GM12878 (cell line): ENCODE measurements at regions not wholly inside any gene's neighbourhood (a gene's known extent, or its start where the extent isn't known, plus 50 kb on each side); places are given as distances from the start of the nearest gene placed in this dataset.

Experiments
- ATAC-seq: fragments of 200-7000 bp; cut with Tn5 transposase; 3 replicates; pipeline ENCODE4 v1.9.1; 2020; ENCODE audit warnings: mild to moderate bottlenecking, moderate library complexity
- BruUV-seq: library from RNA; stranded (reverse); fragments of 400-500 nt; replicated peaks from 2 replicates; lab custom pipeline; 2021; lab: Mats Ljungman, UMichigan
- CTCF ChIA-PET: fragments of 300-600 bp; sonication (Branson Sonifier 250); formaldehyde crosslinking; extraction: SDS; loops from one replicate; lab custom pipeline; 2021; ENCODE audit warnings: inconsistent platforms; lab: Yijun Ruan, JAX
- POLR2A ChIA-PET: fragments of 350-600 bp; formaldehyde crosslinking; extraction: SDS; loops from one replicate; lab custom pipeline; 2021; ENCODE audit warnings: inconsistent platforms; lab: Charles Lee
- RAD21 ChIA-PET: fragments of 300-600 bp; sonication (Branson Sonifier 250); formaldehyde crosslinking; loops from one replicate; lab custom pipeline; 2023; ENCODE audit warnings: antibody characterized with exemption; ENCODE audit not compliant: unreplicated experiment; lab: Charles Lee
- SMC1A ChIA-PET: fragments of 300-600 bp; sonication (Branson Sonifier 250); formaldehyde crosslinking; loops from one replicate; lab custom pipeline; 2023; ENCODE audit not compliant: unreplicated experiment, uncharacterized antibody; lab: Charles Lee
- DNase-seq: peaks from one replicate; pipeline ENCODE4 v3.0.0-alpha.2; 2011; ENCODE audit warnings: low read depth, low spot score
- FAIRE-seq: peaks from 3 replicates; lab custom pipeline; 2011; peaks lifted over from hg19 to GRCh38; lab: Jason Lieb, UNC
- H2AFZ ChIP-seq: 2 replicates; pipeline ENCODE4 v1.6.0; 2011; ENCODE audit warnings: low read depth, low read length, control low read depth; ENCODE audit not compliant: control insufficient read depth
- H3K27ac ChIP-seq: 2 replicates; pipeline ENCODE4 v1.5.1; 2011; ENCODE audit warnings: control low read depth; ENCODE audit not compliant: control insufficient read depth, insufficient read depth
- H3K27me3 ChIP-seq, 2 experiments: replicated peaks in 1 of 2; 2 replicates each; pipeline versions ENCODE4 v1.6.0 to v1.6.1; 2011; ENCODE audit warnings: low read length in 1 of 2; ENCODE audit not compliant: control insufficient read depth in 2 of 2, insufficient read depth in 2 of 2
- H3K36me3 ChIP-seq, 2 experiments: 2 replicates each; pipeline ENCODE4 v1.5.1; 2011; ENCODE audit warnings: low read length in 1 of 2; ENCODE audit not compliant: control insufficient read depth in 2 of 2, insufficient read depth in 2 of 2
- H3K4me1 ChIP-seq: 2 replicates; pipeline ENCODE4 v1.6.1; 2011; ENCODE audit warnings: mild to moderate bottlenecking, low read length, moderate library complexity, mixed read lengths; ENCODE audit not compliant: control insufficient read depth, insufficient read depth
- H3K4me2 ChIP-seq: 2 replicates; pipeline ENCODE4 v1.6.0; 2011; ENCODE audit warnings: control low read depth; ENCODE audit not compliant: control insufficient read depth, insufficient read depth
- H3K4me3 ChIP-seq: fragments of 200-600 bp; sonication (generic); 2 replicates; pipeline ENCODE4 v1.5.1; 2016
- H3K79me2 ChIP-seq: 2 replicates; pipeline ENCODE4 v1.6.0; 2011; ENCODE audit warnings: low read length; ENCODE audit not compliant: control insufficient read depth, insufficient read depth
- H3K9ac ChIP-seq: 2 replicates; pipeline ENCODE4 v1.8.0; 2011; ENCODE audit warnings: low read length, control low read depth, mixed read lengths; ENCODE audit not compliant: control insufficient read depth, insufficient read depth
- H3K9me3 ChIP-seq: replicated peaks from 3 replicates; pipeline ENCODE4 v1.5.1; 2011; ENCODE audit warnings: mild to moderate bottlenecking, low read length; ENCODE audit not compliant: control insufficient read depth, insufficient read depth
- H4K20me1 ChIP-seq: 2 replicates; pipeline ENCODE4 v1.6.0; 2011; ENCODE audit not compliant: control insufficient read depth, insufficient read depth
- CREM ChIP-seq: IDR thresholded peaks from 2 replicates; pipeline ENCODE4 v1.6.1; 2014; ENCODE audit warnings: antibody characterized with exemption, low read depth
- ETV6 ChIP-seq, 2 experiments: fragments of 450-650 bp in 1 of 2; IDR thresholded peaks in 1 of 2; conservative IDR thresholded peaks in 1 of 2; 2 replicates each; pipeline ENCODE4 v1.6.1; 2014; ENCODE audit warnings: antibody characterized with exemption in 1 of 2, borderline replicate concordance in 1 of 2, low read depth in 1 of 2, mild to moderate bottlenecking in 1 of 2, moderate library complexity in 1 of 2
- EZH2 ChIP-seq: IDR thresholded peaks from 2 replicates; pipeline ENCODE4 v1.6.1; 2012; ENCODE audit warnings: low read depth, mild to moderate bottlenecking, control low read depth, inconsistent platforms, low read length, borderline replicate concordance; ENCODE audit not compliant: control insufficient read depth
- MEF2B ChIP-seq: fragments of 450-650 bp; IDR thresholded peaks from 2 replicates; pipeline ENCODE4 v1.6.1; 2018; ENCODE audit warnings: mild to moderate bottlenecking, moderate library complexity; ENCODE audit not compliant: partially characterized antibody, poor library complexity, severe bottlenecking
- NFIC ChIP-seq: IDR thresholded peaks from 2 replicates; pipeline ENCODE4 v1.6.1; 2012; ENCODE audit warnings: low read depth, mild to moderate bottlenecking, inconsistent platforms, low read length, moderate library complexity
- RCOR1 ChIP-seq: conservative IDR thresholded peaks from 2 replicates; pipeline ENCODE4 v1.6.1; 2012; ENCODE audit warnings: low read depth, low read length, improper control_type of control experiment
- SMARCA5 ChIP-seq: fragments of 450-650 bp; IDR thresholded peaks from 2 replicates; pipeline ENCODE4 v1.6.1; 2017; ENCODE audit warnings: mild to moderate bottlenecking
- WGBS: methylation state at CpG from one replicate; pipeline ENCODE4 v1.1.6; 2016; ENCODE audit warnings: low lambda C conversion rate; ENCODE audit not compliant: insufficient replicate concordance, insufficient coverage; ENCODE audit errors: missing lambda C conversion rate; 5-methylcytosine and 5-hydroxymethylcytosine counted together
- in situ Hi-C: fragments of 300-500 bp; cut with MboI; formaldehyde crosslinking; loops from 9 replicates; pipeline ENCODE4 v1.14.3; 2018; ENCODE audit warnings: mixed read lengths
- intact Hi-C: fragments of 100-400 bp; cut with micrococcal nuclease; formaldehyde crosslinking; loops from one replicate; pipeline ENCODE4 v1.14.2; 2022; ENCODE audit not compliant: unreplicated experiment
- TF ChIP-seq, protein P1 (sequence below): fragments of 450-650 bp; IDR thresholded peaks from 2 replicates; pipeline ENCODE4 v1.6.1; 2017; ENCODE audit warnings: mild to moderate bottlenecking, low read depth, inconsistent platforms; ENCODE audit not compliant: poor library complexity, severe bottlenecking
- TF ChIP-seq, protein P2 (sequence below): IDR thresholded peaks from 2 replicates; pipeline ENCODE4 v1.6.1; 2012; ENCODE audit warnings: low read depth, low read length, improper control_type of control experiment
- TF ChIP-seq, protein P3 (sequence below): IDR thresholded peaks from 2 replicates; pipeline ENCODE4 v1.6.1; 2012; ENCODE audit warnings: improper control_type of control experiment, low read depth, low read length; ENCODE audit not compliant: insufficient replicate concordance
- TF ChIP-seq, protein P4 (sequence below): fragments of 450-650 bp; IDR thresholded peaks from 2 replicates; pipeline ENCODE4 v1.6.1; 2016; ENCODE audit warnings: mild to moderate bottlenecking
- TF ChIP-seq, protein P5 (sequence below): fragments of 450-650 bp; IDR thresholded peaks from 2 replicates; pipeline ENCODE4 v1.6.1; 2014; ENCODE audit warnings: mild to moderate bottlenecking

DNA sequence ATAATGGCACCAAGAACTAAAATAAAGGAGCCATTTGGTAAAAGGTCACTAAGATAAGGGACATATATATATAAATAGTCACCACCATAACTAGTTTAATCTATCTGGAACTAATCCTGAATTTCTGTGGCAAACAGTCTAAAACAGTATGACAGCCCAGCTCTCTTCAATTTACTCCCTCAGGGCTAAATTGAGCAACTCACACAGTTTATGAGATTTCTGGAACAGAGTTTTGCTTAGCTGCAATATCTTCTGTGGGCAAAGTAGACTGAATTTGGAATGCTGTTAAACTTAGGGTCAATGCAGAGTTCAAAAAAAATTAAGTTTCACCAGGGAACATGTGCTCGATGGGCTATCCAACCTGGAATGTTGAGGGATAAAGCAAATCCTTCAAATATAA, 70.1 kb upstream of the VEPH1 start:
- ChIA-PET CTCF (interaction anchor here (0.9 to 4.7 kb wide), 23 partner anchors 10 to 1191 kb away, joined by 3 to 181 read pairs (median 5); no protein-coding TSS in a partner anchor), POLR2A (no interaction called here), RAD21 (interaction anchor here (1.2 to 3.1 kb wide), 3 partner anchors 30 to 44 kb away, joined by 3 to 56 read pairs (median 3); no protein-coding TSS in a partner anchor), SMC1A (interaction anchor here (0.5 to 3.4 kb wide), 9 partner anchors 8 to 1424 kb away, joined by 3 to 78 read pairs (median 4); no protein-coding TSS in a partner anchor)
- no peak overlapping the region for H3K27ac ChIP-seq
- ATAC-seq (no peak), DNase-seq (no peak), FAIRE-seq (no peak)
- H3K4me1 ChIP-seq, result no peaks in the 10 kb centered on the region
- in situ Hi-C loops (no loop called here), intact Hi-C loops (no loop called here)
- 14% methylated on average over 1 of the region's 1 CpG for WGBS
- no peak overlapping the region for H2AFZ ChIP-seq
- H4K20me1 ChIP-seq, result no peaks in the 10 kb centered on the region
- no TSS peak for BruUV-seq
- H3K36me3 ChIP-seq, result no peaks in the 10 kb centered on the region
- H3K9ac ChIP-seq, result no peak overlapping the region
- peaks cover 0 to 3% of the 10 kb centered on the region in 2 experiments; a peak in 1 of 4 replicates for H3K27me3 ChIP-seq
- no peak overlapping the region for H3K4me2 ChIP-seq
- H3K79me2 ChIP-seq, result no peaks in the 10 kb centered on the region
- H3K4me3 ChIP-seq, result no peak overlapping the region
- no peaks in the 10 kb centered on the region for H3K9me3 ChIP-seq
- no peak for TF ChIP-seq ETV6 (conservative IDR thresholded peaks at IDR 0.05 in 1 of 2, IDR thresholded peaks at IDR 0.05 in 1 of 2; ENCODE audit: borderline replicate concordance in 1 of 2, low read depth in 1 of 2)
- TF ChIP-seq, protein P1, sequence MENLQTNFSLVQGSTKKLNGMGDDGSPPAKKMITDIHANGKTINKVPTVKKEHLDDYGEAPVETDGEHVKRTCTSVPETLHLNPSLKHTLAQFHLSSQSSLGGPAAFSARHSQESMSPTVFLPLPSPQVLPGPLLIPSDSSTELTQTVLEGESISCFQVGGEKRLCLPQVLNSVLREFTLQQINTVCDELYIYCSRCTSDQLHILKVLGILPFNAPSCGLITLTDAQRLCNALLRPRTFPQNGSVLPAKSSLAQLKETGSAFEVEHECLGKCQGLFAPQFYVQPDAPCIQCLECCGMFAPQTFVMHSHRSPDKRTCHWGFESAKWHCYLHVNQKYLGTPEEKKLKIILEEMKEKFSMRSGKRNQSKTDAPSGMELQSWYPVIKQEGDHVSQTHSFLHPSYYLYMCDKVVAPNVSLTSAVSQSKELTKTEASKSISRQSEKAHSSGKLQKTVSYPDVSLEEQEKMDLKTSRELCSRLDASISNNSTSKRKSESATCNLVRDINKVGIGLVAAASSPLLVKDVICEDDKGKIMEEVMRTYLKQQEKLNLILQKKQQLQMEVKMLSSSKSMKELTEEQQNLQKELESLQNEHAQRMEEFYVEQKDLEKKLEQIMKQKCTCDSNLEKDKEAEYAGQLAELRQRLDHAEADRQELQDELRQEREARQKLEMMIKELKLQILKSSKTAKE, result no peak
- TF ChIP-seq, protein P2, sequence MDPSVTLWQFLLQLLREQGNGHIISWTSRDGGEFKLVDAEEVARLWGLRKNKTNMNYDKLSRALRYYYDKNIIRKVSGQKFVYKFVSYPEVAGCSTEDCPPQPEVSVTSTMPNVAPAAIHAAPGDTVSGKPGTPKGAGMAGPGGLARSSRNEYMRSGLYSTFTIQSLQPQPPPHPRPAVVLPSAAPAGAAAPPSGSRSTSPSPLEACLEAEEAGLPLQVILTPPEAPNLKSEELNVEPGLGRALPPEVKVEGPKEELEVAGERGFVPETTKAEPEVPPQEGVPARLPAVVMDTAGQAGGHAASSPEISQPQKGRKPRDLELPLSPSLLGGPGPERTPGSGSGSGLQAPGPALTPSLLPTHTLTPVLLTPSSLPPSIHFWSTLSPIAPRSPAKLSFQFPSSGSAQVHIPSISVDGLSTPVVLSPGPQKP, result no peak
- TF ChIP-seq, protein P3, sequence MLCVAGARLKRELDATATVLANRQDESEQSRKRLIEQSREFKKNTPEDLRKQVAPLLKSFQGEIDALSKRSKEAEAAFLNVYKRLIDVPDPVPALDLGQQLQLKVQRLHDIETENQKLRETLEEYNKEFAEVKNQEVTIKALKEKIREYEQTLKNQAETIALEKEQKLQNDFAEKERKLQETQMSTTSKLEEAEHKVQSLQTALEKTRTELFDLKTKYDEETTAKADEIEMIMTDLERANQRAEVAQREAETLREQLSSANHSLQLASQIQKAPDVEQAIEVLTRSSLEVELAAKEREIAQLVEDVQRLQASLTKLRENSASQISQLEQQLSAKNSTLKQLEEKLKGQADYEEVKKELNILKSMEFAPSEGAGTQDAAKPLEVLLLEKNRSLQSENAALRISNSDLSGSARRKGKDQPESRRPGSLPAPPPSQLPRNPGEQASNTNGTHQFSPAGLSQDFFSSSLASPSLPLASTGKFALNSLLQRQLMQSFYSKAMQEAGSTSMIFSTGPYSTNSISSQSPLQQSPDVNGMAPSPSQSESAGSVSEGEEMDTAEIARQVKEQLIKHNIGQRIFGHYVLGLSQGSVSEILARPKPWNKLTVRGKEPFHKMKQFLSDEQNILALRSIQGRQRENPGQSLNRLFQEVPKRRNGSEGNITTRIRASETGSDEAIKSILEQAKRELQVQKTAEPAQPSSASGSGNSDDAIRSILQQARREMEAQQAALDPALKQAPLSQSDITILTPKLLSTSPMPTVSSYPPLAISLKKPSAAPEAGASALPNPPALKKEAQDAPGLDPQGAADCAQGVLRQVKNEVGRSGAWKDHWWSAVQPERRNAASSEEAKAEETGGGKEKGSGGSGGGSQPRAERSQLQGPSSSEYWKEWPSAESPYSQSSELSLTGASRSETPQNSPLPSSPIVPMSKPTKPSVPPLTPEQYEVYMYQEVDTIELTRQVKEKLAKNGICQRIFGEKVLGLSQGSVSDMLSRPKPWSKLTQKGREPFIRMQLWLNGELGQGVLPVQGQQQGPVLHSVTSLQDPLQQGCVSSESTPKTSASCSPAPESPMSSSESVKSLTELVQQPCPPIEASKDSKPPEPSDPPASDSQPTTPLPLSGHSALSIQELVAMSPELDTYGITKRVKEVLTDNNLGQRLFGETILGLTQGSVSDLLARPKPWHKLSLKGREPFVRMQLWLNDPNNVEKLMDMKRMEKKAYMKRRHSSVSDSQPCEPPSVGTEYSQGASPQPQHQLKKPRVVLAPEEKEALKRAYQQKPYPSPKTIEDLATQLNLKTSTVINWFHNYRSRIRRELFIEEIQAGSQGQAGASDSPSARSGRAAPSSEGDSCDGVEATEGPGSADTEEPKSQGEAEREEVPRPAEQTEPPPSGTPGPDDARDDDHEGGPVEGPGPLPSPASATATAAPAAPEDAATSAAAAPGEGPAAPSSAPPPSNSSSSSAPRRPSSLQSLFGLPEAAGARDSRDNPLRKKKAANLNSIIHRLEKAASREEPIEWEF, result no peak
- TF ChIP-seq SMARCA5, result no peak
- no peak for TF ChIP-seq CREM
- TF ChIP-seq, protein P4, sequence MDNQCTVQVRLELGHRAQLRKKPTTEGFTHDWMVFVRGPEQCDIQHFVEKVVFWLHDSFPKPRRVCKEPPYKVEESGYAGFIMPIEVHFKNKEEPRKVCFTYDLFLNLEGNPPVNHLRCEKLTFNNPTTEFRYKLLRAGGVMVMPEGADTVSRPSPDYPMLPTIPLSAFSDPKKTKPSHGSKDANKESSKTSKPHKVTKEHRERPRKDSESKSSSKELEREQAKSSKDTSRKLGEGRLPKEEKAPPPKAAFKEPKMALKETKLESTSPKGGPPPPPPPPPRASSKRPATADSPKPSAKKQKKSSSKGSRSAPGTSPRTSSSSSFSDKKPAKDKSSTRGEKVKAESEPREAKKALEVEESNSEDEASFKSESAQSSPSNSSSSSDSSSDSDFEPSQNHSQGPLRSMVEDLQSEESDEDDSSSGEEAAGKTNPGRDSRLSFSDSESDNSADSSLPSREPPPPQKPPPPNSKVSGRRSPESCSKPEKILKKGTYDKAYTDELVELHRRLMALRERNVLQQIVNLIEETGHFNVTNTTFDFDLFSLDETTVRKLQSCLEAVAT, result no peak
- no peak for TF ChIP-seq EZH2
- no peak for TF ChIP-seq MEF2B
- no peak for TF ChIP-seq RCOR1
- TF ChIP-seq, protein P5, sequence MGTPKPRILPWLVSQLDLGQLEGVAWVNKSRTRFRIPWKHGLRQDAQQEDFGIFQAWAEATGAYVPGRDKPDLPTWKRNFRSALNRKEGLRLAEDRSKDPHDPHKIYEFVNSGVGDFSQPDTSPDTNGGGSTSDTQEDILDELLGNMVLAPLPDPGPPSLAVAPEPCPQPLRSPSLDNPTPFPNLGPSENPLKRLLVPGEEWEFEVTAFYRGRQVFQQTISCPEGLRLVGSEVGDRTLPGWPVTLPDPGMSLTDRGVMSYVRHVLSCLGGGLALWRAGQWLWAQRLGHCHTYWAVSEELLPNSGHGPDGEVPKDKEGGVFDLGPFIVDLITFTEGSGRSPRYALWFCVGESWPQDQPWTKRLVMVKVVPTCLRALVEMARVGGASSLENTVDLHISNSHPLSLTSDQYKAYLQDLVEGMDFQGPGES, result no peak
- no peak for TF ChIP-seq NFIC
